Right atrium auricular region (tissue), 2 donors: ENCODE measurements at regions not wholly inside any gene's neighbourhood (a gene's known extent, or its start where the extent isn't known, plus 50 kb on each side); places are given as distances from the start of the nearest gene placed in this dataset.

Experiments used
- DNase-seq: peaks from one replicate; pipeline ENCODE4 v3.0.0-alpha.2; 2019; ENCODE audit warnings: low spot score
- H3K27ac ChIP-seq, 2 donors: fragments of 200-600 bp; sonication (generic); 1 replicate in 1 of 2; 2 replicates in 1 of 2; pipeline ENCODE4 v1.5.1; 2016 to 2019
- H3K27me3 ChIP-seq, 2 donors: fragments of 200-600 bp; sonication (generic); one replicate each; pipeline versions ENCODE4 v1.5.1 to v1.6.0; 2017 to 2019
- H3K36me3 ChIP-seq: fragments of 200-600 bp; sonication (generic); one replicate; pipeline ENCODE4 v1.5.1; 2016
- H3K4me1 ChIP-seq, 2 donors: fragments of 200-600 bp; sonication (generic); one replicate each; pipeline versions ENCODE4 v1.5.1 to v1.6.0; 2017 to 2019
- H3K4me3 ChIP-seq, 2 donors: fragments of 200-600 bp; sonication (generic); 1 replicate in 1 of 2; 2 replicates in 1 of 2; pipeline ENCODE4 v1.5.1; 2017 to 2019; ENCODE audit warnings: mild to moderate bottlenecking in 1 of 2, moderate library complexity in 1 of 2
- H3K9me3 ChIP-seq, 2 donors: fragments of 200-600 bp; sonication (generic); one replicate each; pipeline ENCODE4 v1.5.1; 2019
- CTCF ChIP-seq, 2 donors: fragments of 200-600 bp; sonication (generic); IDR thresholded peaks; one replicate each; pipeline ENCODE4 v1.5.1; 2019; ENCODE audit warnings: antibody characterized with exemption in 2 of 2

GRCh38 chr7:126119981-126120380, 1132.8 kb downstream of the GRM8 start:
- Histone ChIP-seq H3K27ac (no peak overlapping the region), H3K4me1 (no peaks in the 10 kb centered on the region), H3K36me3 (no peaks in the 10 kb centered on the region), H3K27me3 (no peaks in the 10 kb centered on the region), H3K9me3 (no peaks in the 10 kb centered on the region), H3K4me3 (no peak overlapping the region)
- no peak for DNase-seq
- no peak for TF ChIP-seq CTCF (IDR thresholded peaks at IDR 0.05)

- Histone ChIP-seq H3K27ac (no peak overlapping the region), H3K4me3 (no peak overlapping the region), H3K4me1 (no peaks in the 10 kb centered on the region), H3K9me3 (no peaks in the 10 kb centered on the region), H3K36me3 (no peaks in the 10 kb centered on the region), H3K27me3 (no peaks in the 10 kb centered on the region)
- DNase-seq, result no peak
- TF ChIP-seq CTCF (IDR thresholded peaks at IDR 0.05), result no peak
These were observed 1149.2 kb downstream of the GRM8 start for GRCh38 chr7:126103582-126103981.

GRCh38 chr7:126083014-126083413, 1153.4 kb upstream of the POT1 start:
- Histone ChIP-seq H3K4me1 (no peaks in the 10 kb centered on the region), H3K27me3 (no peaks in the 10 kb centered on the region), H3K4me3 (no peak overlapping the region), H3K9me3 (peaks cover 0 to 12% of the 10 kb centered on the region in 2 donors), H3K36me3 (no peaks in the 10 kb centered on the region), H3K27ac (no peak overlapping the region)
- DNase-seq, result no peak
- no peak for TF ChIP-seq CTCF (IDR thresholded peaks at IDR 0.05)

- TF ChIP-seq CTCF (IDR thresholded peaks at IDR 0.05), result no peak
- Histone ChIP-seq H3K4me3 (no peak overlapping the region), H3K36me3 (no peaks in the 10 kb centered on the region), H3K9me3 (no peaks in the 10 kb centered on the region), H3K4me1 (no peaks in the 10 kb centered on the region), H3K27me3 (no peaks in the 10 kb centered on the region), H3K27ac (no peak overlapping the region)
- no peak for DNase-seq
These were observed 1150.0 kb upstream of the POT1 start for GRCh38 chr7:126079581-126079980.

GRCh38 chr7:126079151-126079550, 1149.5 kb upstream of the POT1 start:
- TF ChIP-seq CTCF (IDR thresholded peaks at IDR 0.05), result no peak
- Histone ChIP-seq H3K4me1 (no peaks in the 10 kb centered on the region), H3K36me3 (no peaks in the 10 kb centered on the region), H3K27ac (no peak overlapping the region), H3K4me3 (no peak overlapping the region), H3K27me3 (no peaks in the 10 kb centered on the region), H3K9me3 (no peaks in the 10 kb centered on the region)
- no peak for DNase-seq

GRCh38 chr7:126065766-126066165, 1136.1 kb upstream of the POT1 start:
- Histone ChIP-seq H3K4me3 (no peak overlapping the region), H3K4me1 (no peaks in the 10 kb centered on the region), H3K36me3 (no peaks in the 10 kb centered on the region), H3K27me3 (no peaks in the 10 kb centered on the region), H3K9me3 (no peaks in the 10 kb centered on the region), H3K27ac (no peak overlapping the region)
- no peak for DNase-seq
- no peak for TF ChIP-seq CTCF (IDR thresholded peaks at IDR 0.05)
